GM19025 (cell line): ENCODE measurements at regions not wholly inside any gene's neighbourhood (a gene's known extent, or its start where the extent isn't known, plus 50 kb on each side); places are given as distances from the start of the nearest gene placed in this dataset.
"Not testable (repeated sequence)": the region's sequence is repeated elsewhere in the genome, so short reads cannot be mapped to it uniquely, and the experiment has no call there.

Experiments
- ATAC-seq: cut with Tn5 transposase; IDR thresholded peaks from one replicate; pipeline ENCODE4 v1.9.1; 2021; ENCODE audit warnings: mild to moderate bottlenecking, low read depth, moderate library complexity; ENCODE audit not compliant: unreplicated experiment

DNA sequence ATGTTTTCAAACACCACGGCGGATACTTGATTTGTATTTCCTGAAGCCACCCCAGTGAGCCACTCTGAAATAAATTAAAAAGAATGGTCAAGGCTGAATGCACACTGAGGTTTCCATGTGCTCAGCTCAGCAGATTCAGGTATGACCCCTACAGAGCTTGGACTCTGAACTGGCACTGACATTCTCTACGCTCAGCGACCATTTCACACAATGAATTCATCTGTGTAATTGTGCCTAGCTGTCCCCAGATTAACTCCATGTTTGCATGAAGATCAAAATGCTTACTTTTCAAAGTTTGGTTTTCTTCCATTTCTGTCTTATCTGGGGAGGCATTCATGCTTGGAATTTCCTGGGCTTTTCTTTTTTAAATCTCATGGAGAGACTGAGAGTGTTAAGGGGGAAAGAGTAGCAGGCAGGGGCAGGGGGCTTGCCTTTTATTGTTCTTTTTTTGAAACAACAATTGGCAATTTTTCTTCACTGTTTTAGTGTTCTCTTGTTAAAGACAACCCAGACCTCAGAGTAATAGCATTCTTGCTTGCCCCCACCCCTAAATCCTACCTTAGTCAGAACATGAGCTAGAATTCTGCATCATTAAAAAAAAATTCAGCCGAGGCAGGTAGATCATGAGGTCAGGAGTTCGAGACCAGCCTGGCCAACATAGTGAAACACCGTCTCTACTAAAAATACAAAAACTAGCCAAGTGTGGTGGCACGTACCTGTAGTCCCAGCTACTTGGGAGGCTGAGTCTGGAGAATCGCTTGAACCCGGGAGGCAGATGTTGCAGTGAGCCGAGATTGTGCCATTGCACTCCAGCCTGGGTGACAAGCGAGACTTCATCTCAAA lies 85.5 kb upstream of the HNF1B start:
- peak; percentile 32 for ATAC-seq

DNA sequence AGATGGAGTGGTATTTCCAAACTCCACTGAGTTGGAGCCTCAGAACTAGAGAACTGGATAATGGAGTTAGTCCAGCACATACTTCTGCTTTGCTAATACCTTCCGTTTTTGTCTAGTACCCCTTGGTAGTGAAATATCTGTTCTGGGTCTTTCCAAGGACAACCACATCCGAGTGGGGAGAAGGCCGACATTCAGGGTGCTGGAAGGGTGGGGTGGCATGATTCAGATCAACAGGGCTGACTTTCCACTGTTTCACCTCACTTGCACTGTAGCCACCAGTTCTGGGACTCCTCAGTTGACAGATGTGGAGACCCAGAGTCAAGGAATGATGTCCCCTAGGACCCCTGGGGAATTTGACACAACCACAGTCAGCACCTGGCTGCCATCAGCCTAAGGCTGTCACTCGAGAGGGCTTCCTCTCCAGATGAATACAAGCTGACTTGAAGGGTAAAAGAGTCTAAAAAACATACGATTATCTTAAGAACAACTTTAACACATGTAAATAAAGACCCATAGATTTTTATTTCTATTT lies 84.8 kb upstream of the HNF1B start:
- ATAC-seq, result peak; percentile 49

DNA sequence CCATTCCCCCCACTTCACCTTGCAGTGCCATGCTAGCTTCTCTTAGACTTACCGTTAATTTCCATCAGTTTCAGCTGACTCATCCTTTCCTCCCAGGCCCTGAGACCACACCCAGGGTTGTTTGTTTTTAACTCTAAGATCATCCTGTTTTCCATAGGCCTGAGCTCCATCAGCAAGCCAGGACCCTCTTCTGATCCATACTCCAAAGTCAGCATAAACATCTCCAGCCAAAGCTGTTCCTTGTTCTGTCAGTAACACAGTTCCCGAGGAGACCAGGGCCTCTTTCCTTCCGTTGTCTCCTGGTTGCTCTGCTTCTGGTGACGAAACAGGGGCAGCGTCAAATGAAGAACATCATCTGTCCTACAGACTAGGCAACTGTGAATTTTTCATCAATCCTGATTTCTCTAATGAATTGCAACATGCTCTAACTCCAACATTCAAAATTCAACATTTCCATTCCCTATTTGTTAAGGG lies 83.8 kb upstream of the HNF1B start:
- no peak for ATAC-seq

DNA sequence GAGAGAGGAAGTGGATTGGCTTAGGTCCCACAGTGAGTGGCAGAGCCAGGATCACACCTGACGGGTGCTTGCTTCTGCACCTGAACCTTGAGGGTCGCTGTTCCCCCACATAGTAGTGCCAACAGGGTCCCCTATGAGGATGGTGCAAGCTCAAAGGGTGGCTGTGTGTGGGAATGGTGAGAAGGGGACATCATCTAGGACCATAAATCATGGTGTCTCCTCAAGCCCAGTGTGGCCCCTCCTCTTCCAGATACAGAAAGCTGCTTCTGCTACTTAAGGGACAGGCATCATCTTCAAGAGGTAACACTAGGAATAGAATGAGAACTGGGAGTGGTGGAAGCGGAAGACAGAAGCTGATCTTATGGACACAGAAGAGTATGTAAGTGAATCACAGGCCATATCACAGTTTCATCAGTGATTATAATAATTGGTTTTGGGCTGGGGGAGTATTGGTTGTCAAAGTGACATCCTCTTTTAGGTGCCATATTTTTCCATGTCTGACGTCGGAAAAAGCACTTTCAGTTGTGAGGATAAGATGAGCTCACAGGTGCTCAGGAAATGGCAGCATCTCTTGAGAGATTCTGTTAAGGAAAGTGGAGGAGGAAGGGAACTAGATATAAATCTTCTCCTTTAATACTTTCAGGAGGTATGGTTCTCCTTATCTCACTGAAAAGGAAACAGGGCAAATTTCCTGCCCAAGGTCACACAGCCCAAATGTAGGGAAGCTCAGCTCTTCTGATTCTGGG lies 83.2 kb upstream of the HNF1B start:
- ATAC-seq, result no peak

DNA sequence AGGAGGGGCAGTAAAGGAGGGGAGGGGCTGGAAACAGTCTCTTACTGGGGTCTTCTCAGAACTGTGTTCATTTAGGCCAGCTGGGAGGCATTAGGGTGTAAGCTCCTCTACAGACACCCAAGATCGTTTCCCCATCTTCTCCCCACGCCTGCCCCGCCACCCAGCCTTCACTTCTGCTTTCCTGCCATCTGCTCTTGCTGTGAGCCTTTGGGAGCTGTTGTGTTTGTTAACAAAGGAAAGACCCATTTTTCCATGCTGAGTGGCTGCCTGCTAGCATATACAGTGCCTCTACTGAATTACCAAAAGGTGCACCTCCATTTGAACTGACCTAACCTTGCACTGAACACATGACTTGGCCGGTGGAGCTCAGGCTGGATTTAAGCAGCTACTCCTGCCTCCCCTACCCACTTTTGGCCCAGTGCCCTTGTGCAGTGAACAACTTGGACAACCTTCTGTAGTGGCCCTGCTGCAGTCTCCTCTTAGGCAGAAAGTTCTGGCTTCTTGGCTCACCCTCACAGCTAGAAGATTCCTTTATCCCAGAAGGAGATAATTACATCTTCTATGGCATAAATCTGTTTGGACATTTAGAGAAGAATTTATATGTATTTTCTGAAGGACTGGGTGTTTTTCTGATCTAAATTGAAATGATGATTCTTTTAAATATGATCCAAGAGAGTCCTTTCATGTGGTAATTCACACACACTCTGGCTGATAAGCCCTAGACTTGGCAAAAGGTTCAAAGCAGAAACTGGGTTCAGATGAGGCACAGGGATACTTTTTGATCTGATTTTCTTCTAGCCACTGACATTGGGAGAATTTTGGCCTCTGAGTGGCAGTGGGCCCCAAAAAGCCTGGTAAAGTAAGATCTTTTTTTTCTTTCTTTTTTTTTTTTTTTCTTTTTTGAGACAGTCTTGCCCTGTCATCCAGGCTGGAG lies 81.9 kb upstream of the HNF1B start:
- ATAC-seq, result no peak

DNA sequence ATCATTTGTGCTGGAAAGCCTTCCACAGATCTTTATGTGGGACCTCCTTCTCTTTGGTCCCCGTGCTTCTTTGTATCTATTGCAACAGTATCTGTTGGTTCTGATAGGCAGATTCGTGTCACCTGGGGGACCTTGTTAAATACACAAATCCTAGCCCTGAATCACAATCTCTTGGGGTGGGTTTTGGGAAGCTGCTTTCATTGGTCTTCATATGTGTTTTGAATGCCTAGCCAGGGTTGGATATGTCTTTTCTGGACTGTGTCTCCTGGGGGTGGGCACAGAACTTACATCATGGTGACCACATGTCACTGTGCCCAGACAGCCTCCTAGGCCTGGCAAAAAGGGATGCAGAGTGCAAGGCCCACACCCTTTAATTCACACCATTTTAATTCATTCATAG lies 81.0 kb upstream of the HNF1B start:
- no peak for ATAC-seq

DNA sequence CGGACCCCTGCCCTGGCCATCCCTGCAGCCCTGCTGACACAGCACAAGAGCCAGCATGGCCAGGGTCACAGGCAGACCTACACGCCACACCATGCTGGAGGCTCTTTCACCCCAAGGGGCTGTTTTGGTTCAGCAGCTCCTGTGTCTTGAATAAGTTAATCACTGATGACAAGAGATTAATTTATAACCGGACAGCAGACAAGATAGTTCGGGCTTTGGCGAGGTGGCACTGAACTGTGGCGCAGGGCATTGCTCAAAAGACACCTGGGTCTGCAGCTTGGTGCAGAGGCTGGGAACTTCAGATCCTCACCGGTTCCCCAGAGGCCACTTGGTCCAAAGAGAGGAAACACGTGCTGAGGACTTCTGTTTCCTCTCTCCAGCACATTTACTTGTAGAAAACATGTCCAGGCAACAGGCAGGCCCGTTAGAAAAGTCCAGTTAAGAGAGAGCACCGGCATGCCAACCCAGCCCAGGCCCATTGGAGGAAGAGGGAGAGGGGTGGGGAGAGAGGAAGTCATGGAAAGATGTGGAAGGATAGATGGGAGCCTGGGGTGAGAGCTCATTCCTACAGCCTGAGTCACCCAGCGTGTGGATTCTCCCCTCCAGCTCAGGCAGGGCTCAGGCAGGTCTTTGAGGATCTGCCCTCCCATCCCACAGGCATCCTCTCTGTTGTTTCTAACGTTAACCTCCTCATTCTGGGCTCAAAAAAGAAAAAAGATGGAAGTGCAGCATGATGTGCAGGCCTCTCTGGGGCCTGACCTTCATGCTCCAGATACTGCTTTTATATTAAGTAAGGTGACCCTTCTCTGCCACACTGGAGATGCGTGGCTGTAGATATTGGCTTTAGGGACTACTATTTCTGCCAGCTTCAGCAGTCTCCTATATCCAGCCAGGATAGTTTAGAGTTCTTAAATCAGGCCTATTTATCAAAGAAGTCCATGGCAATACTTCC lies 80.0 kb upstream of the HNF1B start:
- peak; percentile 57 for ATAC-seq

DNA sequence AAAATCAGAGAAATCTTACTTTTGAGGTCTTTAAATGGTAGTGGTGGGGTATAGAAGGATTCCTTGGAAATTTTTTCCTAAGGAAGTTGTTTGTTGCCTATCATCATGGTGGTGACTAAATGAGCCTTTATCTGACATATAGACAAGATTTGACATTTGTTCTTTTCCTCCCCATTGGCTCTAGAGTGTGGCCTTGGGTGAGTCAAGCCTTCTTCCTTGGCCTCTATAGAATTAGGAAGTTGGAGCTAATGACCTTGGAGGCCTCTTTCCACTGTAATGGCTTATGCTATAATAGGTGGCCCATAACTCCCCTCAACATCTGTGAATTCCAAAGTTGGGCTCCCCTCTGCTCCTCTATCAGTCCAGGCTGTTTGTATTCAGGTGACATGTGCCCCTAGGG lies 79.1 kb upstream of the HNF1B start:
- no peak for ATAC-seq

DNA sequence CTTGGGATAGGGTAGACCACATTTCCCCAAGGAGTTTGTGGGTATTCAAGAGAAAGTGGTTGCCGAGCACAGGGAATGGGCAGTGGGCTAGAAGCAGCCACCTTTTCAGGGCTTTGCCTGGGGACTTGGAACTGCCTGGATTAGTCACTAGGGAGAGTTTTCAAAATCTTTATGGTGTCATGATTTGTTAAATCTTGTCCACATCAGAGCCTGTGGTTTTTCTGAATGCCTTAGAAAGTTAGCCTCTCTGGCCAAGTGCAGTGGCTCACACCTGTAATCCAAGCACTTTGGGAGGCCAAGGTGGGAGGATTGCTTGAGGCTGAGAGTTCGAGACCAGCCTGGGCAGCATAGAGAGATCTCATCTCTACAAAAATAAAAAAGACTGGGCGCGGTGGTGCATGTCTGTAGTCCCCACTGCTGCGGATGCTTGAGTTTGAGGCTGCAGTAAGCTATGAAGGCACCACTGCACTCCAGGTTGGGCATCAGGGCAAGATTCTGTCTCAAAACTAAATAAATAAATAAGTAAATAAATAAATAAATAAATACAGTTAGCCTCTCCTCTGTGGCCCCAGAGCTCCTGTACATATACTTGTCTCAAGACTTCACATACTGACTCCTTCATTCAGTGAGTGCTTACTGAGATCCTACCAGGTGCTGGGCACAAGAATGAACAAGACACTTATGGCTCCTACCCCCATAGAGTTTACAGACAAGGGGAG lies 76.3 kb upstream of the HNF1B start:
- ATAC-seq, result no peak

DNA sequence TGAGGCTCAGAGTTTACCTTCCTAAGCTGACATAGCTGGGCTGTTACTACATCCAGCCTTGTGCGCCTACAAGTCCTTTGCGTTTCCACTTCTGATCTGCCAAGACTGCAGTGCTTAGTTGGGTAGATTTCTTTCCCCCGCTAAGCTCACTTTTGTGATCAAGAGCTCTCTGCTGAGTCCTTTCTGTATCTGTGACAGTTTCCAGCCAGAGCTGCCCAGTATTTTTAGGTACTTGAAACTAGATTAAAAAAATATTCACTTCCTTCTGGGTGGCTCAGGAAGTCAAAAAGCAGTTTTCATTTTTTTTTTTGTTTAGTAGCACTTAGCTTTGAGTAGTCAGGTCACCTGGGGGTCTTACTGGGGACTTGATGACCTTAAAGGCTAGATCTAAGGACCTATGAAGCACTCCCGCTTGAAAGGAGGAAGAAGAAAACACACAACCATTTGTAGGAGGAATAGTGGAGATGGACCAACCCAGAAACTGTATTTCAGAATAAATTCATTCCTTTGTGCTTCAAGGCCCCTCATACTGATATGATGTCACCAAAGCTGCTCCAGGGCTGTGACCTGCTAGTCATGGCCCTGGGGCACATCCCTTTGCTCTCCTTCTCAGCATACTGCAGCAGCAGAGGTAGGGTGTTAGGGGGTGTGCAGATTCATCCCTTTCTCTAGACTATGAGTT lies 75.6 kb upstream of the HNF1B start:
- no peak for ATAC-seq

DNA sequence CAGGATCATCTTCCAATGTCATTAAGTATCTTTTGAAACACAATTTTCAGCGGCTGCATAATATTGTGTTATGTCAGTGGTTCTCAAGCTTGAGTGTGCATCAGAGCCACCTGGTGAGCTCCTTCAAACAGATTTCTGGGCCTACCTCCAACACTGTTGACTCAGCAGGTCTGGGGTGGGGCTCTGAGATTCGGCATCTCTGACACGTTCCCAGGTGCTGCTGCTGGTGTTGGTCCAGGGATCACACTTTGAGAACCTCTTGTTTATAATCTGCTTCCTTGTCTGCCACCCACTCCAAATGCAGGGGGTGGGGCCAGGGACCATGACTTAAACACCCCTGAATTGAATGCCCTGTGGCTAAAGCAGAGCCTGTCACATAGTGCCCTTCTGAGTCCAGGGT lies 73.8 kb upstream of the HNF1B start:
- ATAC-seq, result no peak

DNA sequence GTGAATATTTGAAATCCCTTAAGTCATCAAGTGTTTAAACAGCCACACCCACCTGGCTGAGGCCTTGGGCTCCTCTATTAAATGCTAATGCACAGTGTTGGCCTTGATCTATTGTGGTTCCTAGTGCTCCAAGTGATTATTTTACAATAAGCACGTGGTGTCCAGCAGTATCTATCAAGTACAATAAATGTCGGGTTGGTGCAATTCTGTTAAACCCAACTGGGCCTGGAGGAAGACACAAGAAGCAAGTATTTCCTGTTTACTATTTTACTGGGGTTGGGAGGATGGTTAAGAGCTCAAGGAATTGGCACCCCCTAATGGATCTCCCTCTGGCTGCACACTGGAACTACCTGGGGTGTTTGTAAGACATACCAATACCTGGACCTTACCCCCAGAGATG lies 72.1 kb upstream of the HNF1B start:
- ATAC-seq, result no peak

DNA sequence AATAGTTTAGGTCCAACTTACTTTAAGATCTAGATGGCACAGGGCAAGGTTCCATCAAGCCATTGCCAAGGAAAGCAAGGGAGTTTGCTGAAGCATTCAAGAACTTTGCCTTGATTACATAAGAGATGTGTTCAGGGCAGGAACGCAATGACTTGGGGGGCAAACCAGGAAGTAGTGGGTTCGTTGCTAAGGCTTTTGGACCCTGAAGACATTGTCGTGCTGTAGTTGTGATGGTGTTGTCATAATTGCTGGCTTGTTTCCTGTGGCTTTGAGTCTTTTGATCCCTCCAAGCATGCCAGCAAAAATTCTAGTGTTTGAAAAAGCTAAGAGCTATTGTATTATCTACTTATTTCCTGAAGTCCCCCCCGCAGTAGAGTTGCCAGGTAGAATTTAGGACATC lies 70.7 kb upstream of the HNF1B start:
- no peak for ATAC-seq

DNA sequence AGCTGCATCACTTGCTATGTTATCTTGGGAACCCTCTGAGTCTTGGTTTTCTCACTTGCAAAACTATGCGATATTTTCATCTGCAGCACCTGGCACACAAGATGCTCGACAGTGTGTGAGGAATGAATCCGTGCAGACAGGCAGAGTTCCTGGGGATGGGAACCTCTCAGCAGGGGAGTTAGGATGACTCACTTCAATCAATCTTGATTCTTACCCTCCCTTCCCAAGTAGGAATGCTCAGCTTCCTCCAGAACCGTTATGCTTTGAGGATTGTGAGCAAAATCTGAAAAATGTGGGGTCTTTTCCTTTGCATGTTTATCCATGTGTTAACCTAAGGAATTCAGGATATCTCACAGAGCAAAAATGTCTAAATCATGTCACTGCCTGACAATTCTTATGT lies 68.9 kb upstream of the HNF1B start:
- no peak for ATAC-seq

DNA sequence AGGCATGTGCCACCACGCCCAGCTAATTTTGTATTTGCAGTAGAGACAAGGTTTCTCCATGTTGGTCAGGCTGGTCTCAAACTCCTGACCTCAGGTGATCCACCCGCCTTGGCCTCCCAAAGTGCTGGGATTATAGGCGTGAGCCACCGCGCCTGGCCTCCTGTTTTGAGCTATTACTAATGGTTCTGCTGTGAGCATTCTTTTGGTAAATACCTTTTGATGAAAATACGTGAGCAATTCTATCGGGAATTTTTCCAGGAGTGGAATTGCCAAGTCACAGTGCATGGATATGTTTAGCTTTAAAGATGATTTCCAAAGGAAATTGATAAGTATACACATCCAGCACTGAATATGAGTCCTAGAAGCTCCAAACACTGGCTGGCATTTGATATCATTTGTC lies 64.0 kb upstream of the HNF1B start:
- not testable (repeated sequence) for ATAC-seq

DNA sequence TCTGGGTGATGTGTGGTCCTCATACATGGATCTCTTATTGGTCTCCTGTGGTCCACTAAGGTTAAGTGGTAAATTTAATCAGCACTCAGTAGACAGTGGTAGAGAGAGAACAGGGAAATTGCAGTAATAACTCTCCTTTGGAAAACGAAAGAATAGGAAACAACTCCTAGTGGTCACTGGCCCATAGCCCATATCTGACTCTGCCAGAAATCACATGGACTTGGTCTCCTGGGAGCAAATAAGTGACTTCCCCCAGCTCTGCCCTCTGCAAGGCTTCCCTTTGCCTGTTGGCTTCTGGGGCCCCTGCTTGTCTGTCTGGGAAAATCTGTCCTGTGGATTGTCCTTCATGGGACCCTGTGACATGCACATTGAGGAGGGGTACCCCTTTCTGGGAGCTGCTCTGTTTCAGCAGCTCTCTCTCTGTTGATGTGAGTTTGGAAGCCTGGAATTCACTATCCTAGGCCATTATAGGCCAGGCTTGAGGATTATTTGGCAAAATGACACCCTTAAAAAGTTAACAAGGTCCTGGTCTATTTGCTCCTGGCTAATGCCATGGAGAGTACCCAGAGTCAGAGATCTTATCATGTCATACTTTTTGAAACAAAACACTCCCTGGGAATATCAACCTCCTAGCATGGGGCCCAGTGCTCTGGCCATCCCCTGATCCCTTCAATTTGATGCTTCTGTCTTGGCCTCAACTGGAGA lies 58.0 kb upstream of the HNF1B start:
- no peak for ATAC-seq

DNA sequence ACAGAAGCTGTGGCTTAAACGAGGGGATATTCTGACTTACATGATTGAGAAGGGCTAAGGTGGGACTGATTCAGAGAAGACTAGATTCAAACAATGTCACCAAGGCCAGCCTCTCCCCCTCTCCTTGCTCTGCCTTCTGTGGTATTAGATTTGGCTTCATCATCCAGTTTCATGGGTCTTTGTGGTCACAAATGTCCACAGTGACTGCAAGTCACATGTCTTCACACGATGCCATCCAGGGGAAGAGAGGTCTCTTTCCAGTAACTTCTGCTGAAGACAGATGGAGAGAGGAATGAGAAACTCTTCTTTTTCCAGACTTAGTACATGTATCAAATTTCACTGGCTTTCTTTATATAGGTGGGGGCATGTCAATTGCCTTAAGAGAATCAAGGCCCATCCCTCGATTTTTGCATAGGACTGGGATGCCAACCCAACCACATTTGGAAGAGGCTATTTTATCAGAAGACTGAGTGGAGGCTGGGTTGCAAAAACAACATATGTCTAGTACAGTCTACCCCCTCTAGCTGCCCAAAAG lies 57.3 kb upstream of the HNF1B start:
- no peak for ATAC-seq
